GM23338 (cell line): ENCODE measurements at regions not wholly inside any gene's neighbourhood (a gene's known extent, or its start where the extent isn't known, plus 50 kb on each side); places are given as distances from the start of the nearest gene placed in this dataset.

ENCODE experiments used
- ATAC-seq: fragments of 200-7000 bp; cut with Tn5 transposase; 3 replicates; pipeline ENCODE4 v1.9.1; 2020
- DNase-seq: peaks from one replicate; pipeline ENCODE4 v3.0.0-alpha.2; 2015; ENCODE audit warnings: low spot score
- H2AFZ ChIP-seq: fragments of 200-600 bp; sonication (generic); 2 replicates; pipeline ENCODE4 v1.8.0; 2016; ENCODE audit warnings: antibody characterized with exemption, mild to moderate bottlenecking, moderate library complexity
- H3F3A ChIP-seq: fragments of 200-600 bp; sonication (generic); replicated peaks from 2 replicates; pipeline ENCODE4 v1.8.0; 2017; ENCODE audit warnings: antibody characterized with exemption, mixed run types, low read depth
- H3K27ac ChIP-seq: fragments of 200-600 bp; sonication (generic); 2 replicates; pipeline ENCODE4 v1.6.1; 2016; ENCODE audit warnings: low read depth
- H3K27me3 ChIP-seq: fragments of 200-600 bp; sonication (generic); 2 replicates; pipeline ENCODE4 v1.8.0; 2016; ENCODE audit warnings: mild to moderate bottlenecking, mixed run types, moderate library complexity; ENCODE audit not compliant: insufficient read depth
- H3K36me3 ChIP-seq: fragments of 200-600 bp; sonication (generic); 2 replicates; pipeline ENCODE4 v1.8.0; 2016; ENCODE audit warnings: mild to moderate bottlenecking; ENCODE audit not compliant: insufficient read depth
- H3K4me1 ChIP-seq: fragments of 200-600 bp; sonication (generic); 2 replicates; pipeline ENCODE4 v1.8.0; 2016; ENCODE audit warnings: mild to moderate bottlenecking, moderate library complexity; ENCODE audit not compliant: insufficient read depth
- H3K4me2 ChIP-seq: fragments of 200-600 bp; sonication (generic); 2 replicates; pipeline ENCODE4 v1.7.1; 2017; ENCODE audit warnings: mixed run types
- H3K4me3 ChIP-seq: fragments of 200-600 bp; sonication (generic); 2 replicates; pipeline ENCODE4 v1.6.1; 2016; ENCODE audit warnings: mixed run types
- H3K79me2 ChIP-seq: fragments of 200-600 bp; sonication (generic); replicated peaks from 2 replicates; pipeline ENCODE4 v1.8.0; 2017; ENCODE audit warnings: mild to moderate bottlenecking; ENCODE audit not compliant: insufficient read depth
- H3K9me2 ChIP-seq: fragments of 200-600 bp; sonication (generic); 2 replicates; pipeline ENCODE4 v1.8.0; 2017; ENCODE audit not compliant: insufficient read depth
- H4K20me1 ChIP-seq: fragments of 200-600 bp; sonication (generic); replicated peaks from 2 replicates; pipeline ENCODE4 v1.8.0; 2017; ENCODE audit warnings: mild to moderate bottlenecking; ENCODE audit not compliant: insufficient read depth
- H3K27ac Mint-ChIP-seq: 2 replicates; pipeline ENCODE4 v1.8.0; 2020; ENCODE audit warnings: inconsistent platforms, mild to moderate bottlenecking, moderate library complexity, mixed read lengths
- H3K27me3 Mint-ChIP-seq: 3 replicates; pipeline ENCODE4 v1.8.0; 2022; ENCODE audit warnings: low read depth, mild to moderate bottlenecking, moderate library complexity, mixed read lengths, inconsistent platforms; ENCODE audit not compliant: insufficient read depth, poor library complexity
- H3K36me3 Mint-ChIP-seq: 3 replicates; pipeline ENCODE4 v1.8.0; 2021; ENCODE audit warnings: low read depth, mild to moderate bottlenecking, inconsistent platforms, moderate library complexity, mixed read lengths
- H3K4me1 Mint-ChIP-seq: 3 replicates; pipeline ENCODE4 v1.8.0; 2020; ENCODE audit warnings: mild to moderate bottlenecking, inconsistent platforms, mixed read lengths
- H3K4me3 Mint-ChIP-seq: 3 replicates; pipeline ENCODE4 v1.8.0; 2021; ENCODE audit warnings: moderate library complexity, mild to moderate bottlenecking, inconsistent platforms, mixed read lengths
- H3K9me3 Mint-ChIP-seq: 3 replicates; pipeline ENCODE4 v1.8.0; 2020; ENCODE audit warnings: moderate library complexity, mild to moderate bottlenecking, inconsistent platforms, mixed read lengths
- CREB1 ChIP-seq: fragments of 250-450 bp; sonication (Bioruptor Pico); IDR thresholded peaks from 2 replicates; pipeline ENCODE4 v1.5.0; 2020; ENCODE audit warnings: low read depth, mild to moderate bottlenecking, moderate library complexity
- ETS1 ChIP-seq: IDR thresholded peaks from 2 replicates; pipeline ENCODE4 v1.6.1; 2016; ENCODE audit warnings: antibody characterized with exemption
- EZH2phosphoT487 ChIP-seq: fragments of 200-600 bp; sonication (generic); IDR thresholded peaks from one replicate; pipeline ENCODE4 v1.8.1; 2018; ENCODE audit warnings: antibody characterized with exemption; ENCODE audit not compliant: unreplicated experiment
- JUNB ChIP-seq: IDR thresholded peaks from one replicate; pipeline ENCODE4 v1.6.1; 2016; ENCODE audit warnings: antibody characterized with exemption; ENCODE audit not compliant: unreplicated experiment
- NANOG ChIP-seq: IDR thresholded peaks from 2 replicates; pipeline ENCODE4 v1.6.1; 2016; ENCODE audit warnings: antibody characterized with exemption, borderline replicate concordance
- REST ChIP-seq: IDR thresholded peaks from one replicate; pipeline ENCODE4 v1.6.1; 2018; ENCODE audit warnings: antibody characterized with exemption; ENCODE audit not compliant: unreplicated experiment
- ZNF114 ChIP-seq: fragments of 250-450 bp; sonication (Bioruptor Pico); IDR thresholded peaks from 2 replicates; pipeline ENCODE4 v1.5.0; 2020; ENCODE audit warnings: mild to moderate bottlenecking, moderate library complexity
- ZNF331 ChIP-seq: fragments of 250-450 bp; sonication (Bioruptor Pico); IDR thresholded peaks from 2 replicates; pipeline ENCODE4 v1.5.0; 2020; ENCODE audit warnings: low read depth, mild to moderate bottlenecking, moderate library complexity
- ZNF462 ChIP-seq: fragments of 250-450 bp; sonication (Bioruptor Pico); IDR thresholded peaks from 2 replicates; pipeline ENCODE4 v1.5.0; 2020; ENCODE audit warnings: mild to moderate bottlenecking, moderate library complexity

GRCh38 chr3:177599837-177600236, 402.6 kb upstream of the TBL1XR1 start (continued):
- no peak for TF ChIP-seq REST

- H3K27me3 Mint-ChIP-seq, result peaks cover 4% of the 10 kb centered on the region
- Histone ChIP-seq H3K4me1 (peaks cover 30% of the 10 kb centered on the region), H3K36me3 (no peaks in the 10 kb centered on the region), H3F3A (no peaks in the 10 kb centered on the region), H3K27me3 (no peaks in the 10 kb centered on the region), H3K27ac (no peak overlapping the region), H4K20me1 (no peaks in the 10 kb centered on the region), H2AFZ (no peak overlapping the region), H3K9me2 (no peaks in the 10 kb centered on the region), H3K79me2 (no peaks in the 10 kb centered on the region), H3K4me3 (no peak overlapping the region), H3K4me2 (no peak overlapping the region)
- H3K9me3 Mint-ChIP-seq, result peaks cover 3% of the 10 kb centered on the region
- ATAC-seq, result no peak
- no peaks in the 10 kb centered on the region for H3K36me3 Mint-ChIP-seq
- no peak for DNase-seq
- H3K4me1 Mint-ChIP-seq, result peaks cover 40% of the 10 kb centered on the region
- no peak overlapping the region for H3K27ac Mint-ChIP-seq
- H3K4me3 Mint-ChIP-seq, result no peak overlapping the region
- TF ChIP-seq ZNF462 (CRISPR knock-in tag) (no peak), REST (no peak), JUNB (no peak), ZNF114 (CRISPR knock-in tag) (no peak), EZH2phosphoT487 (no peak), ZNF331 (CRISPR knock-in tag) (no peak), ETS1 (no peak), CREB1 (CRISPR knock-in tag) (no peak), NANOG (no peak)
These were observed 403.1 kb upstream of the TBL1XR1 start for GRCh38 chr3:177600411-177600810.
